Ovary (tissue), 7 donors: ENCODE measurements at regions not wholly inside any gene's neighbourhood (a gene's known extent, or its start where the extent isn't known, plus 50 kb on each side); places are given as distances from the start of the nearest gene placed in this dataset.

Experiments used
- DNase-seq, 5 donors: peaks; one replicate each; pipeline ENCODE4 v3.0.0-alpha.2; 2019 to 2020
- H3K27ac ChIP-seq, 2 donors: fragments of 200-600 bp; one replicate each; pipeline versions ENCODE4 v1.5.1 to v1.8.0; 2019 to 2022
- H3K27me3 ChIP-seq: fragments of 200-600 bp; one replicate; pipeline ENCODE4 v1.8.0; 2022
- H3K36me3 ChIP-seq: fragments of 200-600 bp; sonication (generic); one replicate; pipeline ENCODE4 v1.5.1; 2019
- H3K4me1 ChIP-seq: one replicate; pipeline ENCODE4 v1.8.1; 2013; ENCODE audit warnings: mild to moderate bottlenecking, moderate library complexity; ENCODE audit not compliant: insufficient read depth
- H3K4me3 ChIP-seq: fragments of 200-600 bp; sonication (generic); one replicate; pipeline ENCODE4 v1.5.1; 2017
- H3K9me3 ChIP-seq, 2 donors: fragments of 200-600 bp in 1 of 2; sonication (generic) in 1 of 2; one replicate each; pipeline versions ENCODE4 v1.5.1 to v1.8.1; 2013 to 2019; ENCODE audit warnings: mild to moderate bottlenecking in 1 of 2, moderate library complexity in 1 of 2
- EP300 ChIP-seq: sonication (generic); formaldehyde crosslinking; IDR thresholded peaks from one replicate; pipeline ENCODE4 v1.6.1; 2017; ENCODE audit warnings: antibody characterized with exemption
- POLR2A ChIP-seq: fragments of 450-650 bp; IDR thresholded peaks from one replicate; pipeline ENCODE4 v1.6.1; 2017; ENCODE audit warnings: antibody characterized with exemption, mild to moderate bottlenecking, moderate library complexity
- WGBS, 3 donors: extraction: QIAGEN DNeasy Blood & Tissue Kit in 1 of 3; methylation state at CpG; one replicate each; pipeline versions ENCODE4 v1.1.5 to v1.1.7; 2013 to 2017; 5-methylcytosine and 5-hydroxymethylcytosine counted together
- intact Hi-C, 4 donors: fragments of 100-400 bp; cut with DNase I; formaldehyde crosslinking; loops; one replicate each; pipeline versions ENCODE4 v1.11.0 to v1.15.1; 2022 to 2023
- TF ChIP-seq, protein P1 (sequence below), 3 donors: fragments of 450-650 bp in 2 of 3; fragments of 200-600 bp in 1 of 3; IDR thresholded peaks; one replicate each; pipeline versions ENCODE4 v1.5.1 to v1.8.0; 2016 to 2022; ENCODE audit warnings: antibody characterized with exemption in 3 of 3, mild to moderate bottlenecking in 1 of 3
- donor health status: DM: no; HTN: no; CAD: no; lungs with moderate emphysema.
- donor health status: DM: no; HTN: no; CAD: no.
- donor health status: Bipolar disorder and iron deficiency.
- donor health status: DM: no; HTN: no; CAD: no.
- donor health status: DM: yes; HTN: yes; CAD: no.

DNA sequence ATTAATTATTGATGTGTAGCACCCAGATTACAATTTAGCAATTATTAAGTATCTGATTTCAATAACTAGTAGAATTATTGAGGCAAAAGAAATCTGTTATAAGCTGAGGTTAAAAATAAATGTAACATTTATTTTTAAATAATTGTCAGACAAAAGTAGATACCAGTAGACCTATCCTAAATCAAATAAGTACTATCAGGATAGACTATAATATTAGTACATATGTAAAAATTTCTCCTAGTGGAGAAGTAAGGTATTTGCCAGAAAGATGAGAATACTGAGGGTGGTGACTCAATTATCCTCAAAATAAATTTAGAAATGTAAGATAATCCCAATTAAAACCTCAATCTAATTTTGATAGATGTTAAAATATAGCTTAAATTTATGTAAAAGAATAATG, 377.8 kb upstream of the CHRM3 start:
- TF ChIP-seq, protein P1, sequence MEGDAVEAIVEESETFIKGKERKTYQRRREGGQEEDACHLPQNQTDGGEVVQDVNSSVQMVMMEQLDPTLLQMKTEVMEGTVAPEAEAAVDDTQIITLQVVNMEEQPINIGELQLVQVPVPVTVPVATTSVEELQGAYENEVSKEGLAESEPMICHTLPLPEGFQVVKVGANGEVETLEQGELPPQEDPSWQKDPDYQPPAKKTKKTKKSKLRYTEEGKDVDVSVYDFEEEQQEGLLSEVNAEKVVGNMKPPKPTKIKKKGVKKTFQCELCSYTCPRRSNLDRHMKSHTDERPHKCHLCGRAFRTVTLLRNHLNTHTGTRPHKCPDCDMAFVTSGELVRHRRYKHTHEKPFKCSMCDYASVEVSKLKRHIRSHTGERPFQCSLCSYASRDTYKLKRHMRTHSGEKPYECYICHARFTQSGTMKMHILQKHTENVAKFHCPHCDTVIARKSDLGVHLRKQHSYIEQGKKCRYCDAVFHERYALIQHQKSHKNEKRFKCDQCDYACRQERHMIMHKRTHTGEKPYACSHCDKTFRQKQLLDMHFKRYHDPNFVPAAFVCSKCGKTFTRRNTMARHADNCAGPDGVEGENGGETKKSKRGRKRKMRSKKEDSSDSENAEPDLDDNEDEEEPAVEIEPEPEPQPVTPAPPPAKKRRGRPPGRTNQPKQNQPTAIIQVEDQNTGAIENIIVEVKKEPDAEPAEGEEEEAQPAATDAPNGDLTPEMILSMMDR (IDR thresholded peaks at IDR 0.05): no peak
- TF ChIP-seq POLR2A (no peak), EP300 (no peak)
- no peaks in the 10 kb centered on the region for H3K9me3 ChIP-seq
- no peaks in the 10 kb centered on the region for H3K36me3 ChIP-seq
- no peak for DNase-seq
- H3K27ac ChIP-seq: no peak overlapping the region
- no peak overlapping the region for H3K4me3 ChIP-seq
- intact Hi-C loops: no loop called here
- no peaks in the 10 kb centered on the region for H3K4me1 ChIP-seq
- H3K27me3 ChIP-seq: no peaks in the 10 kb centered on the region

GRCh38 chr1:239006276-239006675, 380.1 kb upstream of the CHRM3 start:
- H3K27me3 ChIP-seq: no peaks in the 10 kb centered on the region
- no peaks in the 10 kb centered on the region for H3K4me1 ChIP-seq
- no peaks in the 10 kb centered on the region for H3K36me3 ChIP-seq
- intact Hi-C loops: no loop called here
- H3K9me3 ChIP-seq: no peaks in the 10 kb centered on the region
- no peak overlapping the region for H3K4me3 ChIP-seq
- no peak for DNase-seq
- 27 to 44% (median 34%) methylated on average over 4 of the region's 4 CpGs for WGBS, 3 donors
- TF ChIP-seq EP300 (no peak), POLR2A (no peak)
- TF ChIP-seq, protein P1 (IDR thresholded peaks at IDR 0.05): no peak
- no peak overlapping the region for H3K27ac ChIP-seq

GRCh38 chr1:238999944-239000343, 386.4 kb upstream of the CHRM3 start:
- no peaks in the 10 kb centered on the region for H3K4me1 ChIP-seq
- TF ChIP-seq EP300 (no peak), POLR2A (no peak)
- TF ChIP-seq, protein P1 (IDR thresholded peaks at IDR 0.05): no peak
- H3K27me3 ChIP-seq: no peaks in the 10 kb centered on the region
- no peaks in the 10 kb centered on the region for H3K36me3 ChIP-seq
- no peaks in the 10 kb centered on the region for H3K9me3 ChIP-seq
- intact Hi-C loops: no loop called here
- no peak overlapping the region for H3K27ac ChIP-seq
- H3K4me3 ChIP-seq: no peak overlapping the region
- no peak for DNase-seq
- 80 to 84% (median 82%) methylated on average over 4 of the region's 4 CpGs for WGBS, 3 donors

DNA sequence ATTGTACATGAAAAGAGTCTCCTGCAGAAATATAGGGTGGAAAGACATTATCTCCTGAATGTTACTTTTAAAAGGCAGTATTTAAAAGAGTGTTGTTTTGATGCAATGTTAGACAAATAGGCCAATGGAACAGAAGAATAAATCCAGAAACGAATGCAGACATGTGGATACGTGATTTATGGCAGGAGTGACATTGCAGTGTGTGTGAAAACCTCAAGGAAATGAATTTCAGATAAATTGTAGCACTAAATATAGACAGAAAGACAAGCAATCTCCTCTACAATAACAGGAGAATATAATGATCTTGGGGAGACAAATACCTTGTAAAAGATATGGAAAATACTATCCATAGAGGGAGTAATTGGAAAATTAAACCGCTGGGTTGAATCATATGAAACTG, 387.8 kb upstream of the CHRM3 start:
- Histone ChIP-seq H3K4me3 (no peak overlapping the region), H3K9me3 (no peaks in the 10 kb centered on the region), H3K27me3 (no peaks in the 10 kb centered on the region), H3K4me1 (no peaks in the 10 kb centered on the region), H3K36me3 (no peaks in the 10 kb centered on the region), H3K27ac (no peak overlapping the region)
- no peak for DNase-seq
- intact Hi-C loops: no loop called here
- TF ChIP-seq, protein P1 (IDR thresholded peaks at IDR 0.05): no peak
- TF ChIP-seq POLR2A (no peak), EP300 (no peak)
- 60 to 64% (median 64%) methylated on average over 3 of the region's 3 CpGs for WGBS, 3 donors
